GM18951 (cell line): ENCODE measurements at regions not wholly inside any gene's neighbourhood (a gene's known extent, or its start where the extent isn't known, plus 50 kb on each side); places are given as distances from the start of the nearest gene placed in this dataset.
"Not testable (repeated sequence)": the region's sequence is repeated elsewhere in the genome, so short reads cannot be mapped to it uniquely, and the experiment has no call there.

ENCODE experiments used
- POLR2A ChIP-seq: IDR thresholded peaks from 4 replicates; pipeline ENCODE4 v1.6.1; 2011; ENCODE audit warnings: mild to moderate bottlenecking; ENCODE audit not compliant: insufficient read length, insufficient read depth; ENCODE audit errors: extremely low read depth
- in situ Hi-C: fragments of 300-500 bp; cut with MboI; formaldehyde crosslinking; loops from one replicate; pipeline ENCODE4 v1.12.0; 2022; ENCODE audit warnings: low sequenced_read_pairs, mixed read lengths, inconsistent platforms; ENCODE audit not compliant: unreplicated experiment

DNA sequence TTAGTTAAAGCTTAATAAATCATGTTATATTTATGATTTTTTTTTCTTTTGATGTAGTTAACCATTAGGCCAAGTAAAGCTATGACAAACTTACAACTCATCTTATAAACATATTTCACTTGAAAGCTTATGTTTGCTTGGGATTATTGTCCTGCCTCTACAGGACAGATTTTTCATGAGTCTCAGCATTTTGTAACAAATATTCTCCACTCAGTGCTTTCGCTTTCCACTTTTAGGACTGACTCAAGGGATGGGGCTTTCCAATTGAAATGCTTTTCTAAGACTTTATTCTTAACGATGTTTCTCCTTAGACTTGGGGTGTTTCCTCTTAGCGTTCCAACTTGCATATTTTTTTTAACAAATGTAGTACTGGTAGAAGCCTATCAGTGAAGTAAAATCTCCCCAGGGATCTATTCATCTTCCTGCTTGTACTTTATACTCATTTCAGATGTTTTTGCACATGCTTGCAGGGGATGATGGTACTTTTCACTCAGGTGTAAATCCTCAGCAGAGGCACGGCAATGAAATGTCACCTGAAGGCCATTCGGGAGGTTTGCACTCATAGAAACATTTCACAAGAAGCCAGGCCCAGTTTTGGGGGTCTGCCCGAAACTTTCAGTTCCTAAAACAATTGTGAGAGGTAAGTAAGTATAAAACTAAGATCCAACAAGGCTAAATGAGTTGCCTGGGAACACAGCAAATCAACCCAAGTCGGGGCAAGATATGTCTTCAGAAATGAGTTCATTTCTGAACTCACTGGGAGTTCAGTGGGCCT, 298.1 kb upstream of the FOXQ1 start:
- TF ChIP-seq POLR2A = no peak
- in situ Hi-C loops = no loop called here

DNA sequence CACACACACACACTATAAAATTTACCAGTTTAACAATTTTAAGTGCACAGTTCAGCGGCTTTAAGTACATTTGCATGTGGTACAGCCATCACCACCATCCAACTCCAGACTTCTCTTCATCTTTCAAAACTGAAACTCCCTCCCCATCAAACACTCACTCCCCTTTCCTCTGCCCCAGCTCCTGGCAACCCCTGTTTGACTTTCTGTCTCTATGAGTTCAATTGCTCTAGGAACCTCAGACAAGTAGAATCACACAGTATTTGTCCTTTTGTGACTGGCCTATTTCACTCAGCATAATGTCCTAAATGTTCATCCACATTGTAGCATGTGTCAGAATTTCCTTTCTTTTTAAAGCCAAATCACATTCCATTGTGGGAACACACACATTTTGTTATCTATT, 302.8 kb upstream of the FOXQ1 start:
- in situ Hi-C loops = no loop called here

DNA sequence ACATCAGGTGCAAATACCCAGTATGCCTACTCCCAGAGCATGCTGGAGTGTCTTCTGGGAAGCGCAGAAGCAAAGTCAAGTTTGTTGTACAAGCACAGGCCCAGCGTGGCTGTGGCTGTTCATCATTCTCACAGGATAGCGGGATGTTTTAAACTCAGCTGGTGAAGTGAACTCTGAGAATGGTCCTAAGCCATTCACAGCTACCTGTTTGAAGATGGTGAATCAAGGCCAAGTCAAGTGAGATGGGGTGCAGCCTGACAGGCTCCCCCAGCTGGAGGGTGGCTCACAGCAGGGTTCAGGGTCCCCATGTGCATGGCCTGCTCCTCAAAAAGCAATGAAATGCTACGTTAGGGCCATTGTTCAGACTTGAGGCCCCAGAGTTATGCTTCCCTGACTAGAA, 304.7 kb upstream of the FOXQ1 start:
- TF ChIP-seq POLR2A = no peak
- in situ Hi-C loops = no loop called here

More for the DNA sequence above, 302.8 kb upstream of the FOXQ1 start:
- TF ChIP-seq POLR2A = no peak

DNA sequence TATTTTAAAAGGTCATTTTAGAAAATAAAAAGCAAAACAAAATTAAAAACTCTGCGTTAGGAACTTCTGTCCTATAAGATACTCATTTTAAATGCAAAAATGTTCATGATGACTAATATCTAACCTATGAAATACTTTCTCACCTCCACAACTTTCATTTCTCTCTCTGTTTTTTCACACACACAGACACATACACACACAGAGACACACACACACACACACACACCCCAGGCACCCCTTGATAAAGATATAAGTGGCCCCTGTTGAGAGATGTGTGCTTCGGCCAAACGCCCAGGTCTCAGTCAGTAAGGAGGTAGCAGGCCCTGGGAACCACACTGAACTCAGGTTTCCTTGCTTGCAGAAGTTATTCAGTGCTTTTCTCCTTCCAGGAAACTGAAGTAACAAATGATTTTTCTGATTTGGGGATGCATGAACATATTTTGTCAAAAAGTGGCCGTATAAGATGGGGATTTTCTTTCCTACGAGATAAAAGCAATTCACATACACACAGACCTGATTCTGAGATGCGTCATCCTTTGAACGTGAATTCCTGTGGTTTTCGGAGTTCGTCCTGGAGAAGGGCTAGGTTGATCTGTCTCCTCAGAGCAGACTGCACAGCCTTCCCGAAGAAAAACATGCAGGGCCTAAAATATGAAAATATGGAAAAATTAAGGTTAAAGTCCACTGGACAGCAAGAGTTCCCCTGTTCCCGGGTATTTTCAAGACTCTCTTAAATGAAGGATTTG, 306.8 kb upstream of the FOXQ1 start:
- TF ChIP-seq POLR2A = no peak
- in situ Hi-C loops = no loop called here

DNA sequence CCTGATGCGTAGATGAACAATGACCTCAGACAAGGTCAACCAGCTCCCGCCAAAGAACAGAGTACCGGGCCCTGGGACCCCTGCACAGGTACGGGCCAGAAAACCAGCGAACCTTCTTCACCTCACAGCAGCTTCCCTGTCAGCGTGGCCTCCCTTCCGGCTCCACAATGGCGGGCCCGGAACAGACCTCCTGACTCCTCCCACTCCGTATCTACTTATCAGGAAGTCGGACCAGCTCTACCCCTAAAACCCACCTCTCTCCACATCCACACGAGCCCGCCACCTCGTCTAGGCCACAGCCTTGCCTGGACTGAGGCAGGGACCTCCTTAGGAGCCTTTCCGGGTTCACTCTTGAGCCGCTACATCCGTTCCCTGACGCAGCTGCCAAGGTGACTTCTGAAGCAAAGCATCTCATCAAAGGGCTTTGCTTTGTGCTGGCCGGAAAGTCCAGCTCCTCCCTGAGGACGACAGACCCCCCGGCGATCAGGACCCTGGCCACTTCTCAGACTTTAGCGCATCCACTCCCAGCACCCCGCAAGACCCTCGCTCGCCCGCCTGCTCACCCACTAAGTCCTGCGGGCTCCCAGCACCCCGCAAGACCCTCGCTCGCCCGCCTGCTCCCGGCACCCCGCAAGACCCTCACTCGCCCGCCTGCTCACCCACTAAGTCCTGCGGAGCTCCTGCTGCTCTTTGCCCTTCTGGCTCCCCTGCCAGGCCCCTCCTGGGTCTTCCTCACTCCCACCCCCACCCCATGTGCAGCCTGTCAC, 308.3 kb upstream of the FOXQ1 start:
- no peak for TF ChIP-seq POLR2A
- in situ Hi-C loops = no loop called here

DNA sequence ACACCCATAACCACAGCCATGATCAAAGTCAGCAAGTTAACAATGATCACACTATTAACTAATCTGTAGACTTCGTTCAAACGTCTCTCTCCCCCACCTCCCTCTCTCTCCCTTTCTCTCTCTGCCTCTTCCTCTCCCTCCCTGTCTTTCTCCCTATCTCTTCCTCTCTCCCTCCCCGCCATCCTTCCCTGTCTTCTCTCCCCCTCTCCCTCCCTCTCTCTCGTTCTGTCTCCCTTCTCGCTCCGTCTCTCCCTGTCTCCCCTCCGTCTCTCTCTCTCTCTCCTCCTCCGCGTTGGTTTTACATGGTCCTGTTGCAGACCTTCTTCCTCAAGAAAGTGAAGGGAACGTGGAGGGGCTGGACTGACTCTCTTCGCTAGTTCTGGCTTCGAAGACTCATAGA, 308.9 kb upstream of the FOXQ1 start:
- in situ Hi-C loops = no loop called here
- no peak for TF ChIP-seq POLR2A

DNA sequence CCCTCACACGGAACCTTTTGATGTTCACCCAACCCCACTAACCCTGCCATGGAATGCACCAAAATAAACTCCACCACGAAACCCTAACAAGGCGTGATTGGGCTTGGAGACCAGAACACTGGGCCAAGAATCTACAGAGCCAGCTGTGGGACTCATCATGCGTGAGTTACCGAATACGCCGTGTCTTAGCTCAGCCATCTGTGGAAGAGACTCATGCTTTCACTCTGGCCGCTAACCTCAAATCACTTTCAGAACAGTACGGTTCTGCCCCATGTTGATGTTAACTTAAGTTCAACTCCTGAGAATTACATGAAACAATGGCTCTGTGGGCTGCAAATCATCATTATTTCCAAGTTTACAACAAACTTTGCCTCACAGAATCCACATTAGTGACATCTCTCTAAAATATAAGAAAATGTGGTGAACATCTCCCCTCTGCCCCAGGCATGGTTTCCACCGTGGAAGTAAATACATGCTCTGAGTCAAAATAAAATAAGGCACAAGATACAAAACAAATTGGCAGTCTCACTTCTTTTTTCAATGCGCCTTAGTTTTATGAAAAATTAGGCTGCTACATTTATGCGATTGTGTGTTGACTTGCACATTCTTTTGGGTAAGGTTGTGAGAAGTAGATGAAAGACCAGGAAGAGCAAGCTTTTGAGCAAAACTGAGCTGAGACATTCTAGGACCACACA, 308.9 kb upstream of the EXOC2 start:
- in situ Hi-C loops = no loop called here

DNA sequence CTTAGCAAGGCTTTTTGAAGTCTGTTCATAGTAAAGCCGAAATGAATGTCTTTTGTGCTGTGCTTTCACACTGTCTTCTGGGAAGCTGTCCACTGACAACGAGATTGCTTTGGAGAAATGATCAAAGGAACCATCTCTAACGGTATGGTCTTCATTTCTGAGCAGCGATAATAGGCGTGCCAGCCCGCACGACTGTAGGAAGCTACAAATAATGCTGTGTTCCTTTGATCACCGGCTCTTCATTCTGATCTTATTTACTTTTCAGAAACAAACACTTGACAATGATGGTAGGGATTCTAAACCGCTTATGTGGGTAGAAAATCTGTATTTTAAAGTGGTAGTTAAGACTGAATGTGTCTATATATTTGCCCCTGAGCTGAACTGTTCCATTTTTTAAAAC, 306.6 kb upstream of the EXOC2 start:
- in situ Hi-C loops = no loop called here
- TF ChIP-seq POLR2A = no peak

More for the DNA sequence above, 308.9 kb upstream of the EXOC2 start:
- no peak for TF ChIP-seq POLR2A

DNA sequence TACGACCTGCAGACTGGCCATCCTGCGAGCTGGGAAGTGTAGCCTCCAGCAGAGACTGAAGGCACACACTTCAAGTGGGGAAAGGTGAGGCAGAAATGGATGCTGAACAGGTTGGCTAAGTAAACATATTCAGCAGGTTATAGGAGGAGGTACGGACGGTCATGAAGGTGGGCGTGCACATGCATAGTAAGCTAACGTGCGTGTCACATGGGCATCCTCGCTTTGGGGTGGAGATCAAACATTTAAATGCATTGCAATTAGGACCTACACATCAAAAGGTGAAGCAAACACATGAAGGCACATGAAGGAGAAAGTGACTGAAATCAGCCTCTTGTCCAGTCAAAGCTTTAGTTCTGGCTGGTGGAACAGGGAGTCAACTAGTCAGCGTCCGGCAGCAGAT, 305.6 kb upstream of the EXOC2 start:
- in situ Hi-C loops = no loop called here
- no peak for TF ChIP-seq POLR2A

DNA sequence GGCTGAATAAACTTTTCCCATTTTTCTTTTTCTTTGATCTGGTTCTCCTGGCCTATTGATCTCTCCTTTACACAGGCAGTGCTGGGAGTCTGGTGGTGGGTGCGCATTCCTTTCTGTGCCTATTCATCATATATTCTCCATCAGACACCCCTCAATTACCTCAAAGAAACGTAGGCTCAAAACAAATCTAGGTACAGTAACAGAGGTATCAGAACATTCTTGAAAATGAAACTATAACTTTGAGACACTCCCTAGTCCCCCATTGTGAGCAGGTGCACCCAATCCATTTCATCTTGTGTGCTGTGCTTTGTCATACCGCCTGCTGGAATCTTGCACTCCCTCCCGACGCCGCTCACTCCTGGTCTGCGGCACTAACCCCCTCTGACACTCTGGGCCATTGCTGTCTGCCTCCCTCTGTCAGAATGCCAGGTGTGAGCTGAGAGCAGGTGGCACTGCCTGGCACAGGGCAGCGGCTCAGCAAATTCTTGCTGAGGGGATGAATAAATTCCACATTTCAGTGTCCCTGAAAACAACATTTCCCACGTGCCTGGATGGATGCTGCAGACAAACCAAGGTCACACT, 303.4 kb upstream of the EXOC2 start:
- TF ChIP-seq POLR2A = no peak
- in situ Hi-C loops = no loop called here

DNA sequence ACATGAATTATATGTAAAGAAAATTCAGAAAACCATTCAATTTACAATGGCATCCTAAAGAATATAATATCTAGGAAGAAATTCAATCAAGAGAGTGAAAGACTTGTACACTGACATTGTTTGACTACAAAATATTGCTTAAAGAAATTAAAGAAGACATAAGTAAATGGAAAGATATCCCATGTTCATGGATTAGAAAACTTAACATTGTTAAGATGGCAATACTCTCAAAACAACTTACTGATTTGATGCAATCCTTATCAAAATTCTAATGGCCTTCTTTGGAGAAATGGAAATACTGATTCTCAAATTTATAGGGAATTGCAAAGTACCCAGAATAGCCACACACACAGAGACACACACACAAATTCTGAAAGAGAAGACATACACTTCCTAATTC, 298.3 kb upstream of the EXOC2 start:
- TF ChIP-seq POLR2A = no peak
- in situ Hi-C loops = no loop called here

DNA sequence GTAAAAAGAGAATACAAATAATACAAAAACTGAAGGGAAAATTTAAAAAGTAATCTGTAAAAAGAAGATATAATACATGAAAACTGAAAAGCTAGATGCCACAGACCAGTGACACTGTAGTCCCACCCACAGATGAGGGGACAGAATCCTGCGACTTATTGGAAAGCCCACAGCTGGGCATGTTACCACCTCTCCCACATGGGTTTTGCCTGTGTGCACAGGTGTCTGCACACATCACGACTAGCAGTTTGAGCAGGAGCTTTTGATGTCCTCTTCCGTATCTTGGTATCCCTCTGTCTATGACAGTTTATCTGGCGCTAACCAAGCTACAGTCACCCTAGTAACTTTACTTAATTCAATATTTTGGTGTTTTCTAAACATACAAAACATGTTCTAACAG, 291.1 kb upstream of the EXOC2 start:
- in situ Hi-C loops = no loop called here
- no peak for TF ChIP-seq POLR2A

DNA sequence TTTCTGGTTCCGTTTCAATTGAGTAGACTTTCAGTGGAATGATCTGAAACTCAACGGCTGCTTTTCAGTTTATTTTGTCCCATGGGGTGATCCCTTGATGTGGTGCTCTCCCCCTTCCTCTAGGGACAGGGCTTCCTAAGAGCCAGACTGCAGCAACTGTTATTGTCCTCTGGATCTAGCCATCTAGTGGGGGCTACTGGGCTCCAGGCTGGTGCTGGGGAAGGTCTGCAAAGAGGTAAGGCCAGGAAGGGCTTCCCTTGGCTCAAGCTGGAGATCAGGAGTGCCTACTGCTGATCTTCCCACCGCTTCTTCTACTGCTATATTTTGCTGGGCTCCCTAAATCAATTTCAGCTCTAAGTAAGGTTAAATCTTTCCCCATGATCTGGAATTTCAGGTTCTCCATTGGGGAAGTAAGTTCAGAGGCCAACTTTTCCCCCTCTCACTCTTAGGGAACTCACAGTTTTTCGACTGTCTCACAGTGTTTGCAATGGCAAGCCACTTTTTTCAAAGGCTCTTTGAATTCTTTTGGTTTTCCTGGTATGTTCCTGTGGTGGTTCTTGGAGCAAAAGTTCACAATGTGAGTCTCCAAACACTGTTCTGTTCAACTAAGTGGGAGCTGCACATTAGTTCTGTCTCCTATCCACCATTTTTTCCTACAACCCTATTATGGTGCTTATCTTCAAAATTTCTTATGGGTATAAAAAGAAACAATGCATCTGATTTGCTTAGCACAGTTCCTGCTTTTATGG, 286.2 kb upstream of the EXOC2 start:
- in situ Hi-C loops = no loop called here
- TF ChIP-seq POLR2A = no peak

DNA sequence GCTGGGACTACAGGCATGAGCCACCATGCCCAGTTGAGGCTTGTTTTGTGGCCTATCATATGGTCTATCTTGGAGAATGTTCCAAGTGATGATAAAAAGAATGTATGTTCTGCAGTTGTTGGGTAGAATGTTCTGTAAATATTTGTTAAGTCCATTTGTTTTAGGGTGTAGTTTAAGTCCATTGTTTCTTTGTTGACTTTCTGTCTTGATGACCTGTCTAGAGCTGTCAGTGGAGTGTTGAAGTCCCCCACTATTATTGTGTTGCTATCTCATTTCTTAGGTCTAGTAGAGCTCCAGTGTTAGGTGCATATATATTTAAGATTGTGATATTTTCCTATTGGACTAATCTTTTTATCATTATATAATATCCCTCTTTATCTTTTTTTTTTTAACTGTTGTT, 284.3 kb upstream of the EXOC2 start:
- in situ Hi-C loops = not testable (repeated sequence)
